SU-DHL-6 (cell line): ENCODE measurements at regions not wholly inside any gene's neighbourhood (a gene's known extent, or its start where the extent isn't known, plus 50 kb on each side); places are given as distances from the start of the nearest gene placed in this dataset.

Source experiments
- H2AFZ ChIP-seq: fragments of 200-600 bp; sonication (generic); 2 replicates; pipeline ENCODE4 v1.6.1; 2014; ENCODE audit warnings: low read depth, mild to moderate bottlenecking, moderate library complexity, mixed read lengths, antibody characterized with exemption, low read length; ENCODE audit not compliant: severe bottlenecking
- H3F3A ChIP-seq: fragments of 200-600 bp; shearing (Covaris generic); 2 replicates; pipeline ENCODE4 v1.6.0; 2016; ENCODE audit warnings: antibody characterized with exemption, mild to moderate bottlenecking; ENCODE audit not compliant: insufficient read depth
- H3K27ac ChIP-seq: fragments of 200-600 bp; sonication (generic); 2 replicates; pipeline ENCODE4 v1.5.1; 2016; ENCODE audit warnings: low read depth, mild to moderate bottlenecking, low read length, moderate library complexity, mixed read lengths
- H3K27me3 ChIP-seq: fragments of 200-600 bp; sonication (generic), shearing (Covaris generic); 2 replicates; pipeline ENCODE4 v1.6.0; 2014; ENCODE audit warnings: mild to moderate bottlenecking, low read length
- H3K36me3 ChIP-seq: fragments of 200-600 bp; sonication (generic); 2 replicates; pipeline ENCODE4 v1.6.1; 2014; ENCODE audit warnings: mild to moderate bottlenecking, low read length, mixed read lengths
- H3K4me2 ChIP-seq: fragments of 300-600, 200-600 bp; shearing (Covaris generic), sonication (generic); 2 replicates; pipeline ENCODE4 v1.6.0; 2014; ENCODE audit warnings: low read length, low read depth, mild to moderate bottlenecking; ENCODE audit not compliant: poor library complexity, severe bottlenecking
- H3K4me3 ChIP-seq: fragments of 200-600 bp; sonication (generic); 2 replicates; pipeline ENCODE4 v1.5.1; 2014; ENCODE audit warnings: antibody characterized with exemption, low read length, mild to moderate bottlenecking, mixed read lengths; ENCODE audit not compliant: insufficient read depth, poor library complexity, severe bottlenecking
- H3K79me2 ChIP-seq: fragments of 200-600 bp; sonication (generic); 2 replicates; pipeline ENCODE4 v1.6.1; 2014; ENCODE audit warnings: mild to moderate bottlenecking, low read length, moderate library complexity; ENCODE audit not compliant: insufficient read depth
- H3K9ac ChIP-seq: fragments of 200-600 bp; sonication (generic); 2 replicates; pipeline ENCODE4 v1.7.0; 2014; ENCODE audit warnings: mild to moderate bottlenecking, low read length
- H3K9me2 ChIP-seq: fragments of 200-600 bp; sonication (generic); replicated peaks from 2 replicates; pipeline ENCODE4 v1.6.1; 2014; ENCODE audit warnings: low read length; ENCODE audit not compliant: insufficient read depth
- H3K9me3 ChIP-seq: fragments of 200-600 bp; sonication (generic); 2 replicates; pipeline ENCODE4 v1.6.1; 2014; ENCODE audit warnings: low read length, mixed read lengths; ENCODE audit not compliant: insufficient read depth
- H4K20me1 ChIP-seq: fragments of 200-600 bp; sonication (generic); 2 replicates; pipeline ENCODE4 v1.6.1; 2014; ENCODE audit warnings: low read depth, mild to moderate bottlenecking, antibody characterized with exemption, low read length, moderate library complexity, mixed read lengths
- CTCF ChIP-seq: fragments of 200-600 bp; sonication (generic); IDR thresholded peaks from one replicate; pipeline ENCODE4 v1.5.1; 2017; ENCODE audit warnings: antibody characterized with exemption, mild to moderate bottlenecking, low read length, moderate library complexity; ENCODE audit not compliant: insufficient read depth, poor library complexity, severe bottlenecking
- EZH2phosphoT487 ChIP-seq: fragments of 200-600 bp; sonication (generic), shearing (Covaris generic); conservative IDR thresholded peaks from 2 replicates; pipeline ENCODE4 v1.6.1; 2018; ENCODE audit warnings: mild to moderate bottlenecking, antibody characterized with exemption, low read length, moderate library complexity, mixed read lengths

GRCh38 chr2:176414641-176415040, 145.4 kb downstream of the MTX2 start:
- Histone ChIP-seq H3K4me2 (no peak overlapping the region), H3K9me2 (no peaks in the 10 kb centered on the region), H3K79me2 (no peaks in the 10 kb centered on the region), H3K4me3 (no peak overlapping the region), H3K36me3 (no peaks in the 10 kb centered on the region), H3F3A (no peaks in the 10 kb centered on the region), H2AFZ (no peak overlapping the region), H4K20me1 (no peaks in the 10 kb centered on the region), H3K9ac (no peak overlapping the region), H3K27me3 (no peaks in the 10 kb centered on the region), H3K27ac (no peak overlapping the region), H3K9me3 (no peaks in the 10 kb centered on the region)
- TF ChIP-seq CTCF (no peak), EZH2phosphoT487 (no peak)

- no peaks in the 10 kb centered on the region for H3K27me3 ChIP-seq
- no peaks in the 10 kb centered on the region for H3K9me2 ChIP-seq
- H3K36me3 ChIP-seq = no peaks in the 10 kb centered on the region
- H3F3A ChIP-seq = no peaks in the 10 kb centered on the region
- no peak overlapping the region for H3K9ac ChIP-seq
- H3K9me3 ChIP-seq = no peaks in the 10 kb centered on the region
- no peak overlapping the region for H3K4me2 ChIP-seq
- H2AFZ ChIP-seq = no peak overlapping the region
- no peaks in the 10 kb centered on the region for H4K20me1 ChIP-seq
- H3K27ac ChIP-seq = no peak overlapping the region
- H3K4me3 ChIP-seq = no peak overlapping the region
- TF ChIP-seq EZH2phosphoT487 (no peak), CTCF (no peak)
- H3K79me2 ChIP-seq = no peaks in the 10 kb centered on the region
Measured at GRCh38 chr2:176415174-176415895, 146.1 kb downstream of the MTX2 start.

- Histone ChIP-seq H3K9me3 (no peaks in the 10 kb centered on the region), H3K9ac (no peak overlapping the region), H3K79me2 (no peaks in the 10 kb centered on the region), H3F3A (no peaks in the 10 kb centered on the region), H4K20me1 (no peaks in the 10 kb centered on the region), H3K36me3 (no peaks in the 10 kb centered on the region), H3K4me3 (no peak overlapping the region), H3K4me2 (no peak overlapping the region), H3K27ac (no peak overlapping the region), H3K27me3 (no peaks in the 10 kb centered on the region), H3K9me2 (no peaks in the 10 kb centered on the region), H2AFZ (no peak overlapping the region)
- TF ChIP-seq EZH2phosphoT487 (no peak), CTCF (no peak)
Measured at GRCh38 chr2:176415937-176416499, 146.8 kb downstream of the MTX2 start.
